HCT116 (cell line): ENCODE measurements at regions not wholly inside any gene's neighbourhood (a gene's known extent, or its start where the extent isn't known, plus 50 kb on each side); places are given as distances from the start of the nearest gene placed in this dataset.

Experiments used
- ATAC-seq: fragments of 200-7000 bp; cut with Tn5 transposase; 2 replicates; pipeline ENCODE4 v1.9.1; 2020; ENCODE audit warnings: mild to moderate bottlenecking, moderate library complexity
- BruUV-seq: library from RNA; stranded (reverse); fragments of 400-500 nt; replicated peaks from 2 replicates; lab custom pipeline; 2021; lab: Mats Ljungman, UMichigan
- CTCF ChIA-PET: fragments of 300-600 bp; sonication (Branson Sonifier 250); formaldehyde crosslinking; loops from one replicate; lab custom pipeline; 2021; ENCODE audit warnings: antibody characterized with exemption; lab: Charles Lee
- POLR2A ChIA-PET: fragments of 300-600, 350-600 bp; sonication (Branson Sonifier 250); formaldehyde crosslinking; loops from one replicate; lab custom pipeline; 2021; ENCODE audit warnings: antibody characterized with exemption; lab: Charles Lee
- RAD21 ChIA-PET, 2 experiments: fragments of 300-600 bp; sonication (Branson Sonifier 250); formaldehyde crosslinking; loops; one replicate each; lab custom pipeline; 2023; ENCODE audit warnings: low total read pairs in 2 of 2; ENCODE audit not compliant: uncharacterized antibody in 2 of 2, unreplicated experiment in 2 of 2, low non-redundant PET in 1 of 2; lab: Charles Lee
- DNase-seq: peaks from one replicate; pipeline ENCODE4 v3.0.0-alpha.2; 2010; ENCODE audit warnings: low read depth, low spot score
- H2AFZ ChIP-seq: fragments of 200-600 bp; shearing (Covaris generic), sonication (generic); 2 replicates; pipeline ENCODE4 v1.6.1; 2017; ENCODE audit warnings: low read depth, mixed run types, mixed read lengths, antibody characterized with exemption, low read length; ENCODE audit not compliant: poor library complexity, severe bottlenecking
- H3K27ac ChIP-seq: 2 replicates; pipeline ENCODE4 v1.5.1; 2012; ENCODE audit warnings: low read depth, low read length
- H3K27me3 ChIP-seq: fragments of 200-600 bp; sonication (generic); 2 replicates; pipeline ENCODE4 v1.6.1; 2016; ENCODE audit warnings: mixed run types, low read length, mixed read lengths; ENCODE audit not compliant: insufficient read depth
- H3K36me3 ChIP-seq, 2 experiments: fragments of 200-500 bp in 1 of 2; fragments of 200-600 bp in 1 of 2; sonication (Bioruptor generic) in 1 of 2; sonication (generic) in 1 of 2; 2 replicates each; pipeline versions ENCODE4 v1.5.1 to v1.6.1; 2014 to 2016; ENCODE audit warnings: low read length in 2 of 2, inconsistent platforms in 1 of 2, mixed read lengths in 1 of 2, mixed run types in 1 of 2; ENCODE audit not compliant: insufficient read depth in 2 of 2, control insufficient read depth in 1 of 2
- H3K4me1 ChIP-seq, 2 experiments: fragments of 200-600 bp in 1 of 2; sonication (generic) in 1 of 2; 2 replicates each; pipeline versions ENCODE4 v1.5.1 to v1.6.1; 2012 to 2017; ENCODE audit warnings: low read length in 2 of 2, inconsistent platforms in 1 of 2, mild to moderate bottlenecking in 1 of 2, mixed read lengths in 1 of 2, mixed run types in 1 of 2, moderate library complexity in 1 of 2; ENCODE audit not compliant: insufficient read depth in 2 of 2, control insufficient read depth in 1 of 2
- H3K4me2 ChIP-seq: fragments of 200-600 bp; sonication (generic); 2 replicates; pipeline ENCODE4 v1.6.1; 2017; ENCODE audit warnings: mixed run types, low read length, mixed read lengths
- H3K4me3 ChIP-seq, 2 experiments: fragments of 200-600 bp in 1 of 2; sonication (generic) in 1 of 2; replicated peaks in 1 of 2; 2 replicates each; pipeline ENCODE4 v1.5.1; 2011 to 2016; ENCODE audit warnings: low read length in 2 of 2, control low read depth in 1 of 2, low read depth in 1 of 2, mild to moderate bottlenecking in 1 of 2, mixed read lengths in 1 of 2, mixed run types in 1 of 2
- H3K79me2 ChIP-seq: fragments of 200-600 bp; sonication (generic); 2 replicates; pipeline ENCODE4 v1.6.1; 2017; ENCODE audit warnings: mild to moderate bottlenecking, mixed run types, low read length, moderate library complexity, mixed read lengths; ENCODE audit not compliant: insufficient read depth
- H3K9ac ChIP-seq: fragments of 200-600 bp; sonication (generic); 2 replicates; pipeline ENCODE4 v1.6.1; 2016; ENCODE audit warnings: low read length, mixed read lengths
- H3K9me2 ChIP-seq: fragments of 200-600 bp; sonication (generic), shearing (Covaris generic); 2 replicates; pipeline ENCODE4 v1.6.1; 2017; ENCODE audit warnings: mixed run types, mild to moderate bottlenecking, moderate library complexity; ENCODE audit not compliant: insufficient read depth
- H3K9me3 ChIP-seq, 2 experiments: fragments of 200-500 bp in 1 of 2; fragments of 200-600 bp in 1 of 2; sonication (Bioruptor generic) in 1 of 2; sonication (generic) in 1 of 2; 2 replicates each; pipeline ENCODE4 v1.6.1; 2014 to 2017; ENCODE audit warnings: low read length in 2 of 2, mixed read lengths in 2 of 2, inconsistent platforms in 1 of 2, low read depth in 1 of 2, mild to moderate bottlenecking in 1 of 2, mixed run types in 1 of 2, moderate library complexity in 1 of 2; ENCODE audit not compliant: control insufficient read depth in 1 of 2, insufficient read depth in 1 of 2
- H4K20me1 ChIP-seq: fragments of 200-600 bp; sonication (generic), shearing (Covaris generic); 2 replicates; pipeline ENCODE4 v1.6.1; 2017; ENCODE audit warnings: mixed run types, mild to moderate bottlenecking, moderate library complexity; ENCODE audit not compliant: insufficient read depth
- CBX3 ChIP-seq: IDR thresholded peaks from 2 replicates; pipeline ENCODE4 v1.6.1; 2012; ENCODE audit warnings: low read depth
- ELF1 ChIP-seq: IDR thresholded peaks from 2 replicates; pipeline ENCODE4 v1.6.1; 2012; ENCODE audit warnings: low read depth, borderline replicate concordance
- MAX ChIP-seq: IDR thresholded peaks from 2 replicates; pipeline ENCODE4 v1.6.1; 2012
- POLR2A ChIP-seq: IDR thresholded peaks from 2 replicates; pipeline ENCODE4 v1.7.0; 2011; ENCODE audit warnings: borderline replicate concordance; ENCODE audit not compliant: insufficient read depth, insufficient read length; ENCODE audit errors: extremely low read depth
- POLR2AphosphoS5 ChIP-seq: IDR thresholded peaks from 2 replicates; pipeline ENCODE4 v1.6.1; 2011; ENCODE audit warnings: mild to moderate bottlenecking, low read depth, low read length, moderate library complexity
- REST ChIP-seq: IDR thresholded peaks from 2 replicates; pipeline ENCODE4 v1.6.1; 2012; ENCODE audit warnings: low read depth
- SP1 ChIP-seq: IDR thresholded peaks from 2 replicates; pipeline ENCODE4 v1.6.1; 2012; ENCODE audit warnings: low read depth
- ZFX ChIP-seq: fragments of 450-650 bp; IDR thresholded peaks from 2 replicates; pipeline ENCODE4 v1.6.1; 2017
- intact Hi-C: fragments of 100-400 bp; cut with micrococcal nuclease; formaldehyde crosslinking; loops from 2 replicates; pipeline ENCODE4 v1.10.0; 2022
- TF ChIP-seq, protein P1 (sequence below): IDR thresholded peaks from 2 replicates; pipeline ENCODE4 v1.6.1; 2012
- TF ChIP-seq, protein P2 (sequence below), 3 experiments: fragments of 200-600 bp in 1 of 3; sonication (generic) in 1 of 3; IDR thresholded peaks in 2 of 3; conservative IDR thresholded peaks in 1 of 3; 2 replicates each; pipeline ENCODE4 v1.5.1; 2012 to 2017; ENCODE audit warnings: low read depth in 2 of 3, low read length in 2 of 3, antibody characterized with exemption in 1 of 3, borderline replicate concordance in 1 of 3, control low read depth in 1 of 3, mild to moderate bottlenecking in 1 of 3, mixed read lengths in 1 of 3, mixed run types in 1 of 3, moderate library complexity in 1 of 3; ENCODE audit not compliant: insufficient read depth in 1 of 3

DNA sequence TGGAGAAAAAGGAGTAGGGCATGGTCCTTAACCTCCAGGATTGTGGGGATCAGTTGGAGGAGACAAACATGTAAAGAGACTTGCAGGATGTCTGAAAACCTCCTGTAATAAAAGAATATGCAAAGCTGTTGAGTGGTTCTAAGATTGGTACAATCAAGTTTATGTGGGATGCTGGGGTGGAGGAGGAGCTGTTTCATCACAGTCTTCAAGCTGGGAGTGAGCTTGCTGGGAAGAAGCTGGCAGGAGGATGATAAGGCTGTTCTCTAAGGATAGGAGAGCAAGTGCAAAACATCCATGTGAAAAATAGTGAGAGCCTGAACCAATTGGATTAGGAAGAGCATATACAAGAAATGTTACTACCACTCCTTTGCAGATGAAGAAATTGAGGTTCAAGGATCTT, 161.9 kb upstream of the CRIM1 start:
- no peaks in the 10 kb centered on the region for H3K79me2 ChIP-seq
- H4K20me1 ChIP-seq: no peaks in the 10 kb centered on the region
- no peak overlapping the region for H3K27ac ChIP-seq
- no peak overlapping the region for H2AFZ ChIP-seq
- H3K9me2 ChIP-seq: no peaks in the 10 kb centered on the region
- TF ChIP-seq, protein P1, sequence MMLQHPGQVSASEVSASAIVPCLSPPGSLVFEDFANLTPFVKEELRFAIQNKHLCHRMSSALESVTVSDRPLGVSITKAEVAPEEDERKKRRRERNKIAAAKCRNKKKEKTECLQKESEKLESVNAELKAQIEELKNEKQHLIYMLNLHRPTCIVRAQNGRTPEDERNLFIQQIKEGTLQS: no peak
- no peak for TF ChIP-seq MAX
- no peak for TF ChIP-seq POLR2AphosphoS5
- no peak for TF ChIP-seq ELF1
- no peak for TF ChIP-seq ZFX
- no peak for TF ChIP-seq POLR2A
- no peak for TF ChIP-seq REST
- TF ChIP-seq CBX3: no peak
- no peak for TF ChIP-seq SP1
- TF ChIP-seq, protein P2, sequence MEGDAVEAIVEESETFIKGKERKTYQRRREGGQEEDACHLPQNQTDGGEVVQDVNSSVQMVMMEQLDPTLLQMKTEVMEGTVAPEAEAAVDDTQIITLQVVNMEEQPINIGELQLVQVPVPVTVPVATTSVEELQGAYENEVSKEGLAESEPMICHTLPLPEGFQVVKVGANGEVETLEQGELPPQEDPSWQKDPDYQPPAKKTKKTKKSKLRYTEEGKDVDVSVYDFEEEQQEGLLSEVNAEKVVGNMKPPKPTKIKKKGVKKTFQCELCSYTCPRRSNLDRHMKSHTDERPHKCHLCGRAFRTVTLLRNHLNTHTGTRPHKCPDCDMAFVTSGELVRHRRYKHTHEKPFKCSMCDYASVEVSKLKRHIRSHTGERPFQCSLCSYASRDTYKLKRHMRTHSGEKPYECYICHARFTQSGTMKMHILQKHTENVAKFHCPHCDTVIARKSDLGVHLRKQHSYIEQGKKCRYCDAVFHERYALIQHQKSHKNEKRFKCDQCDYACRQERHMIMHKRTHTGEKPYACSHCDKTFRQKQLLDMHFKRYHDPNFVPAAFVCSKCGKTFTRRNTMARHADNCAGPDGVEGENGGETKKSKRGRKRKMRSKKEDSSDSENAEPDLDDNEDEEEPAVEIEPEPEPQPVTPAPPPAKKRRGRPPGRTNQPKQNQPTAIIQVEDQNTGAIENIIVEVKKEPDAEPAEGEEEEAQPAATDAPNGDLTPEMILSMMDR (IDR thresholded peaks at IDR 0.05 in 2 of 3, conservative IDR thresholded peaks at IDR 0.05 in 1 of 3; ENCODE audit: borderline replicate concordance in 1 of 3, insufficient read depth in 1 of 3, low read depth in 2 of 3, low read length in 2 of 3): no peak
- no peak for ATAC-seq
- intact Hi-C loops: no loop called here
- BruUV-seq: no TSS peak
- H3K9ac ChIP-seq: no peak overlapping the region
- H3K9me3 ChIP-seq: no peaks in the 10 kb centered on the region
- RAD21 ChIA-PET: no interaction called here
- CTCF ChIA-PET: no interaction called here
- 0 out of 2 replicates have a peak, but pooled peaks cover 7% of the 10 kb centered on the region for H3K27me3 ChIP-seq
- no peaks in the 10 kb centered on the region for H3K36me3 ChIP-seq
- no peak for DNase-seq
- no peak overlapping the region for H3K4me3 ChIP-seq
- no peak overlapping the region for H3K4me2 ChIP-seq
- POLR2A ChIA-PET: no interaction called here
- no peaks in the 10 kb centered on the region for H3K4me1 ChIP-seq
